ENCODE measurements at regions not wholly inside any gene's neighbourhood (a gene's known extent, or its start where the extent isn't known, plus 50 kb on each side); places are given as distances from the start of the nearest gene placed in this dataset.

GRCh38 chr7:1286946-1287645 is 54.4 kb downstream of the UNCX start:
- Histone ChIP-seq H3K4me1 (ENCODE audit: control insufficient read depth, extremely low read depth, insufficient read depth, low read length) (no peaks in the 10 kb centered on the region), H4K20me1 (replicated peaks; ENCODE audit: control insufficient read depth, extremely low read depth, insufficient read depth, low read length) (no peaks in the 10 kb centered on the region), H3K9ac (replicated peaks; ENCODE audit: extremely low read depth, insufficient read depth, low read length) (no peak overlapping the region), H3K79me2 (ENCODE audit: control insufficient read depth, insufficient read depth, low read length) (no peaks in the 10 kb centered on the region), H3K9me1 (replicated peaks; ENCODE audit: control insufficient read depth, extremely low read depth, insufficient read depth, low read length) (no peaks in the 10 kb centered on the region), H3K4me3 (replicated peaks in 1 of 3; ENCODE audit: insufficient read depth in 1 of 3, low read depth in 1 of 3, low read length in 3 of 3) (no peak overlapping the region), H3K27ac (ENCODE audit: insufficient read depth, low read depth, low read length) (no peak overlapping the region), H3K36me3 (ENCODE audit: control insufficient read depth in 2 of 2, extremely low read depth in 1 of 2, insufficient read depth in 2 of 2, low read length in 2 of 2) (no peaks in the 10 kb centered on the region), H3K27me3 (ENCODE audit: control insufficient read depth in 2 of 2, insufficient read depth in 2 of 2, low read length in 2 of 2) (peaks cover 10 to 14% of the 10 kb centered on the region in 2 experiments), H2AFZ (ENCODE audit: low read depth, low read length) (no peak overlapping the region), H3K9me3 (replicated peaks; ENCODE audit: control insufficient read depth, insufficient read depth, low read length) (no peaks in the 10 kb centered on the region), H3K4me2 (ENCODE audit: insufficient read depth, low read length) (no peak overlapping the region)
- CTCF ChIA-PET: no interaction called here
- DNase-seq (ENCODE audit: low read depth, low spot score): no peak
- no peak for FAIRE-seq
- dilution Hi-C loops (cut with MboI; ENCODE audit: extremely low pct_ligation_motif_present, low sequenced_read_pairs) (no loop called here), intact Hi-C loops (cut with micrococcal nuclease) (no loop called here)
- no TSS peak for BruUV-seq (replicated peaks)
- POLR2A ChIA-PET: no interaction called here
- no peak for TF ChIP-seq POLR2A (IDR thresholded peaks at IDR 0.05; ENCODE audit: low read depth, low read length)
- TF ChIP-seq FOS (IDR thresholded peaks at IDR 0.05; ENCODE audit: borderline replicate concordance, insufficient read depth, low read length): no peak
- no peak for TF ChIP-seq JUN (IDR thresholded peaks at IDR 0.05; ENCODE audit: borderline replicate concordance, insufficient read depth, insufficient read length, low read depth)
- no peak for TF ChIP-seq CTCF (IDR thresholded peaks at IDR 0.05; ENCODE audit: extremely low read depth in 1 of 2, insufficient read depth in 1 of 2, low read depth in 1 of 2, low read length in 2 of 2)
- TF ChIP-seq GATA2 (IDR thresholded peaks at IDR 0.05; ENCODE audit: insufficient read depth, insufficient read length, low read depth, low read length): no peak
- TF ChIP-seq POLR2AphosphoS5 (IDR thresholded peaks at IDR 0.05; ENCODE audit: insufficient read depth, low read depth, low read length): no peak
- TF ChIP-seq EZH2 (IDR thresholded peaks at IDR 0.05; ENCODE audit: borderline replicate concordance, low read depth, low read length, severe bottlenecking): no peak
- no peak for TF ChIP-seq MYC (IDR thresholded peaks at IDR 0.05; ENCODE audit: low read depth, low read length)
- TF ChIP-seq MAX (IDR thresholded peaks at IDR 0.05; ENCODE audit: insufficient read depth, insufficient read length): no peak
